ACHN (cell line): ENCODE measurements at regions not wholly inside any gene's neighbourhood (a gene's known extent, or its start where the extent isn't known, plus 50 kb on each side); places are given as distances from the start of the nearest gene placed in this dataset.
"Not testable (repeated sequence)": the region's sequence is repeated elsewhere in the genome, so short reads cannot be mapped to it uniquely, and the experiment has no call there.

Experiments used
- DNase-seq: peaks from one replicate; pipeline ENCODE4 v3.0.0-alpha.2; 2015
- in situ Hi-C: cut with HindIII; loops from 2 replicates; pipeline ENCODE4 v1.10.0; 2017; ENCODE audit warnings: low sequenced_read_pairs, low pct_ligation_motif_present, low pct_unique_long_range_greater_than_20kb

DNA sequence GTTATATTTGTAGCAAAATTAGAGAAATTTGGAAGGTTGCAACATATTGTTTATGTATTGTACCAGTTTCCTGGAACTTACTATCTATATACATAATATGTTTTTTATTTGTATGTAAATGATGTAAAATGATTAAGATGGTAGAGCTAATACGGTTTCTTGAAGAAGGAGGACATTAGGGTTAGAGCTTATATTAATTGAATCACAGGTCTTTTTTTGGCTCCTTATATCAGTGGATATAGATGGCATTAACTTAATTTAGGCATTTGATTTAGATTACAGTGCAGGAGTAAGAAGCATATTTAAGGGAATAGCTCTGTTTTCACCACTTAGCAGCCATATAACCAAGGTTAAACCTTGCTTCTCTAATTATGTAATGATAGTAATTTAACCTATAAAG, 357.7 kb downstream of the USP25 start:
- in situ Hi-C loops, result no loop called here
- no peak for DNase-seq

DNA sequence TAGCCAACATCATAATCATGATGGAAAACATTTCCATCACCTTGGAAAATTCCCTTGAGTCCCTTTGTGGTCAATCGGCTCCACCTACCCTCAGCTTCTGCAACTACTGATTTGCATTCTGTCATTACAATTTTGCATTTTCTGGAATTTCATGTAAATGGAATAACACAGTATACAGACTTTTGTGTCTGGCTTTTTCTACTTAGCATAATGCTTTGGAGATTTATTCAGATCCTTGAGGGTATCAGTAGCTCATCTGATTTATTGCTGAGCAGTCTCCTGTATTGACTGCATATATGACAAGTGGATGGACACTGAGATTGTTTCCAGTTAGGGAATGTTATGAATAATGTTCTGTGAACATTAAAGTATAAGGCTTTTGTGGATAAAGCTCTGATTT, 358.3 kb downstream of the USP25 start:
- in situ Hi-C loops, result no loop called here

DNA sequence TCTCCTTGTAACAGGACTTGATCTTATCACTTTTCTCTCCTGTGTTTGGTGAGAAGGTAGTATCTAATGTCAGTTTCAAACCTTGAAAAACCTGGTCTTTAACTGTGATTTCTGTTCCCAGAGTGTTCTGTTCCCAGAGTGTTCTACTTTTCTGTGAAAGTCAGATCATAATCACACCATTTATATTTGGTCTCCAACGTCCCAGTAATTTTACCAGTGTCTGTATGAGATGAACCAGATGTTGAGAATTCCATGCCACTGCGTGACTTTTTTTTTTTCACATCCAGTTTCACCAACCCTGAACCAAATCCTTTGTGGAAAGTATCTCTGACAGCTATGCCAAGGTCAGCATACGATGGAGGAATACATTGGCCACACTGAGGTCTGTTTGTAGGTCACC, 365.2 kb downstream of the USP25 start:
- no peak for DNase-seq
- in situ Hi-C loops, result no loop called here

More for the DNA sequence above, 358.3 kb downstream of the USP25 start:
- no peak for DNase-seq

DNA sequence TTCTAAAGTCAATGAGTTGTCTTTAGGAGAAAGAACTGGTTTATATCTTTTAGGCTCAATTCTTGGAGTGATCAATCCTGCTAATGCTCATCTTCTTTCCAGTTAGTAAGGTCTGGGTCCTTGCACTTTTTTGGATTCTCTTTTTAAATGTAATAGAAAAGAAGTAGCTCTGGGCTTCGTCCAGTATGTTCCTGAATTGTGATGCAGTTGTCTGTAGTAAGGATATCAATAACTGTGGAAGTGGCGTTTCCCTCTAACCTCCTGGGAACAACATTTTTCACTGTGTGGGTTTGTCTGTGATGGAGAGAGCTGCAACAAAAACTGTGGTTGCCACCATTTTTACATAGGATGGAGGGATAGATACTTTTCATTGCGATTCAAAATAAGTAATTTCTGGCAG, 367.2 kb downstream of the USP25 start:
- no peak for DNase-seq
- in situ Hi-C loops, result no loop called here

DNA sequence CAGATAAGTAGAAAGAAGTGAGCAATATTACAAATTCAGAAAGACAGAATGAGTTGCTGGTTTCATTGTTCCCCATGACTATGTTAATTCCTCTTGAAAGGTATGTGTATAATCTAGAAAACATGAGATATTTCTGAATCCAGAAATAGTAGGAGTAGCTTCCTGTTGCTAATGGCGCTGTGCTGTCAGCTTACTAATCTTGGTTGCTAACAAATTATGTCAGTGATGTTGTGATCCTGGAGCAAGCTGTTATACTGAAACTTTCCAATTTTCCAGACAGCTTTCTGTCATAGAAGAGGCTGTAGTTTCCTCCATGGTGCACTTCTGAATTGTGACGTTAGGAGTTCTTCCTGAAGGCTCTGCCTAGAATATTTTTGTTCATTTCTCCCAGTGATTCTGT, 372.3 kb downstream of the USP25 start:
- in situ Hi-C loops, result no loop called here
- DNase-seq, result no peak

DNA sequence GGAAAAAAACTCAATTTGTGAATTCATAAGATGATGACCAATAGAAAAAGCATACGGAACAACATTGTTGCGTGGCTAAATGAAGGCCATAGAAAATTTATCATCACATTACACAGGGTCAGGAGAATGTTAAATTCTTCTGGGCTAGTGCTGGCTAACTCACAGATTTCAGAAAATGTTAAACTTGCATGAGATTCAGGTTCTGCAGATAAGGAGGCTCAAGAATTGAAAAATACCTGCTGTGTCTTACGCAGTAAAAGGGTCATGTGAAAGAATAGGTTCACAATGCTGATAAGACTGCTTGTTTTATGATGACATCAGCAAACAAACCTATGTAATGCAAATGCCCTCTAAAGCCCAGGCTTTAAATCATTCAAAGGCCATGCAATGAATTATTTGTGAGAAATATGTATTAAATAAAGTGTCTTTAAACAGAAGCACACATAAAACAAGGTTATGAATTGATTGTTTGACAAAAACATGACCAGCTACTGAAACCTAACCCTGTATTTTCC, 378.8 kb downstream of the USP25 start:
- in situ Hi-C loops, result no loop called here
- no peak for DNase-seq

DNA sequence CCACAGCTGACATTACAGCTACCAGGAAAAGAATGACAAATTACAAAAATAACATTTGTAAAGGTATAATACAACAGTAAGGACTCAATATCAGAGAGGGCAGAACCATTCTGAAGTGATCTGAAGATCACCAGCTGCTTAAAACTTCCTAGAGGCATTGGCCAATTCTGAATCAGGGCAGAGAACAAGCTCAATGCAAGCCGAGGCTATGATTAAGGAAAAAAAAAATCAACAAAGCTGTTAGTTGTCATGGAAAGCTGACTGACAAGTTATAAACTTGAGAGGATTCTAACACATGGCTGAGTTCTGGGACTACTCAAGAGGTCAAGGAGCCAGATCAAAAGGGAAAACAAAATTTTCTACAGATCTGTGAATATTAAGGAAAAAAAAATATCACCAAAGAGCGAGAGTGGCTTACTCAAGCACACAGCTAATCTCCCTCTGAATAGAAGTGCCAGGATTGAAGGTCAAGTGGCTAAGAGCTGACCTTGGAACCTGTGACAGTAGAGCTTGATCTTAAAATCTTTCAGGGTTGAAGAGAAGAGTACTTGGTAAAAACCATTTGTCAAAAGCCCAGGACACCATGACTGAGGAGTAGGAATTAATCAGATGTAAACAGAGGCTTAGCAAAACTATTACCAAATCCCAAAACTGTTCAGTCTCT, 383.4 kb downstream of the USP25 start:
- in situ Hi-C loops, result no loop called here
- DNase-seq, result no peak

DNA sequence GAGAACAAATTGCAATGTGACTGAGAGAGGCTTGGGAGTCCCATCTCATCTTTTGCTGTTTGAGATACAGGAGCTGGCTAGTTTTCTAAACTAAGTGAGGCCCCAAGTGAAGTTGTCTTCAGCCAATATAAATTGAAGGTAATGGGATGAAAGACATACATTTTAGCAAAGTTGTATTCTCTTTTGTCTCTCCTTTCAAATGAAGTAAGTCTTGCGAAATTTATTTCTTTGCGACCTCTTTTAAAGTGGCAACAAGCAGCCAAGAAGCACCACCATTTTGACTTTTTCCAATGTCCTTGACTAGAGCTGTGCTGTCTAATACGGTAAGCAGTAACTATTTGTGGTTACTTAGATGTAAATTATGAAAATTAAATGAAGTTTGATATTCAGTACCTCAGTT, 385.7 kb downstream of the USP25 start:
- no peak for DNase-seq
- in situ Hi-C loops, result no loop called here

DNA sequence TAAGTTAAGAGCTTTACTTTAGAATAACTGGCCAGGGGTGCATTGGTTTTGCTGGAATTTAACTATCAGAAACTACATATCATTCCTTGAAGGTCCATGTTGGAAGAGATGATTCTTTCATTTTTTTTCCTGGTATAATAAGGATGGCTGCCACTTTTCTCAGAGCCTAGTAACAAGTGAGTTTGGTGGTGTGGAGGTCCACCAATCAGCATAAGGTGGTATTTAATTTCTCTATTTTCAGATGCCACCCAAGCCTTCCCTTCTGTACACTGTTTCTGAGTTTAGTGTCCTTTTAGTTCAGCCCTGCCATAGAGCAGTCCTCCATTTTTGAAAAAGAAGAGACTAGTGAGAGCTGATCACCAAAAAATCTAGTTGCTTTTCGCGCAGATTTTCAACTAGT, 386.3 kb downstream of the USP25 start:
- DNase-seq, result no peak
- in situ Hi-C loops, result no loop called here

DNA sequence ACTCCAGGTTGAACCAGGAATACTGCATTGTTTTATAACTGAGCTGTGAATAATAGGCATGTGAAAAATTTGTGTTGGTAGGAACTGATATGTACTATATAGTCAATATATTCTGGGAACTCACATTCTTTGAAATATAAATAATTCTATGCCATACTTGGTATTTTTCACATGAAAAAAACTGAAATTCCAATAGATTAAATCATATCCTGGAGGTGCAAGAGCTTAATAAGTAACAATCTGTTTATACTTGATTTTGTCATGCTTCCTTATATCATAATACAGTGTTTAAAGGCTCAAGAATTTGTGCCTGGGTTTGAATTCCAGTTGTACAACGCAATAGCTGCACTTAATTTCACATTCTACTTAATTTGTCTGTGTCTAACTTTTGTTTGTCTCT, 387.0 kb downstream of the USP25 start:
- peak; percentile 58 for DNase-seq
- in situ Hi-C loops, result no loop called here

DNA sequence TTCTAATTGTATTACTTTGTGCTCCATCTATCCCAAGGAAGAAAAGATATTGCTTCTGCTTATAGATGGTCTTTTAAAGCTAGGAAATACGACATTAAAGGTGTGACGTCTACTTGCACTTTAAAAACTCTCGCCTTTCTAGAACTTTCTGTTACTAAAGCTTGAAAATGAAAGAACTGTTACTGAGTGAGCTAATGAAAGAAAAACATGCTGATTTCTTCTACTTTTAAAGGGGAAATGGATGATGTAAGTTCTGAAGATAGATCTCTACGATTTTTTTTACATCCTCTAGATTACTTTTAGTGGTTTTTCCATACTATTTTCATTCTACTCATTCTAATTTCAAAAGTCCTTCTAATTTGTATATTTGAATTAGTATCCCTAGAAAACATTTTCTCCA, 387.5 kb downstream of the USP25 start:
- DNase-seq, result no peak
- in situ Hi-C loops, result no loop called here

DNA sequence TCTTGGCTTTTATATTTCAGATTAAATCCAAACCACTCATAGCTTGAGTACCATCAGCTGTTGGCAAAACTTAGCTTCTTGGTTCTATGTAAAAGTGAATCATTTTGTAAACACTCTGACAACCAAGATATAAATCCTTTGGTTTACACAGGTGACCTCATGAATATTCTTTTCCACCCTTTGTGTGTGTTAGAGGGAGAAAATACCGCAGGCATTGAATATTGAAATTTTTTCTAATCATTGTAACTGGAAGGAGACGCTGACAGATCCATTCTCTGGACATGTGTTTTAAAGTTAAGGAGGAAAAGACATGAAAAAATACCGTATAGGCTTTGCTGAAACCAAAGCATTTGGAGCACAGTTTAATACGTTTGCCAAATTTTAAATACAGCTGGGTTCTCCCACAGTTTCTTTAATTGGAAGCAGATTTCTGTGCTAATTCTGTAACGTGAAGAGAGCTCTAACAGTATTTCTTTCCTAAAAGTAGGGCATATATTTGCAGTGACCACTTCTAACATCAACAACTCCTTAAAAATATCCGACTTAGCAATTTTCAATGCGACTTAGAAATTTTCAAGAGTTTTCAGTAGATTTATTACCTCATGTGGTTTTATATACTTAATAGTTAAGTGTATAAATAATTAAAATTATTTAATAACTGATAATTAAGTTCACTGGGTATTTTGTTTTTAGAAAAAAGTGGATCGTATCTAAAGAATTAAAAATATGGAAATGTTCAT, 388.2 kb downstream of the USP25 start:
- in situ Hi-C loops, result no loop called here
- no peak for DNase-seq

DNA sequence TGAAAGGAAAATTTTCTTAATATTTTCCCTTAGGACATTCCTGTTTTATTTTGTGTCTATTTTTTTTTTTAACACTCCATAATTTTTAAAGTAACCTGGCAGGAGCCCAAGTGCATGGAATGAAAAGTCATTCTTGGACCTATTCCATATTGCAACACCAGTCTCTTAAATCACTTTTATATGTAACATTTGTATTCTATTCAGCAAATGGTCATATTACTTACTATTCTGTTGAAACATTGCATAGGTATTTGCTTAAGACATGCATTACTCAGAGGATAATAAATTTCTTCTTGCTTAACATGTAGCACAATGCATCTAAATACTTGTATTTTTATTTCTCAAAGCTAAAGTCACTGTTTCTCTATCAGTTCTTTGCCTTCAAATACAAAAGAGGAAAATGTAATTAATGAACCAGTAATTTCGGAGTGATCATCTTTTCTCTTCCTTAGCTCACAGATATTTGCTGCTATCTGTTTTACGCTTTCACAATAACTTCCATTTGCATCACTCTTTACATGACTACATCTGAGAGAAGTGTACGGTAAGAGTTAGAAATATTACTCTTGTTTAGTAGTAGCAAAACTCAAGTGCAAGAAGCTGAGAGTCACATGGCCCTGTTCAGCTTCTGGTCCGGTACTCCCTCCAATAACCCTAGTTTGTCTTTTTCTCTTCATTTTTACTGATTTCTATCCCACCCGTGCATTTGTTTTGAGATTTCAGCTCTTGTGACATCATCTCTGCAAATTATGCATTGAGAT, 394.8 kb downstream of the USP25 start:
- DNase-seq, result no peak

DNA sequence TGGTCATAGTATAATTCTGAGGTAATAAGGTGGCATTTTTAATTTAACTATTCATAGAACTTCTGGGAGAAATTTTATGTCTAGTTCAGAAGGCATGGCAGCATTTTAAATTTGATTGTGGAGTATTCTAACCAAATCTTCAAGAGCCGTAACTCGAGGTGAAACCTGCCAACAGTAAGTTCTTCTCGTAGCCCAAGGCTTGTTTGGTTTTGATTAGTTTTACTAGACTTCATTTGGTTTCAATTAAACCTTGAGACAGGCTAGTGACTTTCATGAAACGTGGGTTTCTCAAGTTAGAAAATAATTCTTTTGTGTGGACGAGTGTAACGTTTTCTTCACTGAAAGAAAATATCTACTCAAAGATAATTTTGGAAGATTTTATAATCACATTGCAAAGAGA, 395.5 kb downstream of the USP25 start:
- in situ Hi-C loops, result no loop called here
- no peak for DNase-seq

More for the DNA sequence above, 394.8 kb downstream of the USP25 start:
- in situ Hi-C loops, result no loop called here

DNA sequence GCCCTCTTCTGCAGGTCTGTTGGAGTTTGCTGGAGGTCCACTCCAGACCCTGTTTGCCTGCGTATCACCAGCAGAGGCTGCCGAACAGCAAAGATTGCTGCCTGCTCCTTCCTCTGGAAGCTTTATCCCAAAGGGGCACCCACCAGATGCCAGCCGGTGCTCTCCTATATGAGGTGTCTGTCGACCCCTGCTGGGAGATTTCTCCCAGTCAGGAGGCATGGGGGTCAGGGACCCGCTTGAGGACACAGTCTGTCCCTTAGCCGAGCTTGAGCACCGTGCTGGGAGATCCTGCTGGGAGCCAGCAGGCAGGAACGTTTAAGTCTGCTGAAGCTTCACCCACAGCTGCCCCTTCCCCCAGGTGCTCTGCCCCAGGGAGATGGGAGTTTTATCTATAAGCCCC, 402.7 kb downstream of the USP25 start:
- DNase-seq, in situ Hi-C loops: not testable (repeated sequence)

DNA sequence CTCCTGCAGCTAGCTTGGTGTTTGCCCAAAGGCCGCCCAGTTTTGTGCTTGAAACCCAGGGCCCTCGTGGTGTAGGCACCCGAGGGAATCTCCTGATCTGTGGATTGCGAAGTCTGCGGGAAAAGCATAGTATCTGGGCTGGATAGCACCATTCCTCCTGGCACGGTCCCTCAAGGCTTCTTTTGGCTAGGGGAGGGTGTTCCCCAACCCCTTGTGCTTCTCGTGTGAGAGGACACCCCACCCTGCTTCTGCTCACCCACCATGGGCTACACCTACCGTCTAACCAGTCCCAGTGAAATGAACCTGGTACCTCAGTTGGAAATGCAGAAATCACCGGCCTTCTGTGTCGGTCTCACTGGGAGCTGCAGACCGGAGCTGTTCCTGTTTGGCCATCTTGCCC, 403.5 kb downstream of the USP25 start:
- in situ Hi-C loops, result no loop called here
- no peak for DNase-seq

DNA sequence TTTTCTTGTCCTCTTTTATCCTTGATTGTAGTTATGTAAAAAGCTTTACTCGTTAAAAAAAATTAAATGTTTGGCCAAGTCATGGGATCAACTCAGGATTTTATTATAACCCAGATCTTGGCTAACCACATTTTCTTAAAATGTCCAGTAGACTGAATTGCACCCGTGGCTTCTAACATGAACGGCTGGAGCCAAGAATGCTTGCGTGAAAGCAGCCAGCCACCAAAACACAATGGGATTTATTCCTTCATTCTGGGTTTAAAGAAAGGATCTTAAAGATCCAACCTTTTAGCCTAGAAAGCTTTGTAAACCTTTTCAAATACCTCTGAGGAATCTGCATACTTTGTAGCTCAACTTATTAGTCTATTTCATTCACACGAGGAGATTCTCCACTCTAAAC, 404.4 kb downstream of the USP25 start:
- no peak for DNase-seq
- in situ Hi-C loops, result no loop called here

DNA sequence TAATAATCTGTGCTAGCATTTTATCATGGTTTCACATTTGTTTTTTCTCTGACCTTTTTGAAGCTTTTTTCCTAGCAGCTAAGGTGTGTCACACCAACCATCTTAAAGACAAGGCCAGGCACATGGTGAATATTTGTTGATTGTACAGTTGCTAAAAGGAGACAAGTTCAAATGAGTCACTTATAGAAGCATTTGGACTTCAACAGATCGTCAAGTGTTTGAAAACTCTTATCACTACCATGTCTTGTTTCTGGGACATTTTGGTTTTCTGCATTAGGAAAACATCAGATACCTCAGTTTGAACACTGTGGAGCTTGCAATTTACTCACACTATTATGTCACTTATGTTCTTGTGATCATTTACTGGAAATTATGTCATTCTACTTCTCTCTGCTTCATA, 407.3 kb downstream of the USP25 start:
- in situ Hi-C loops, result no loop called here
- DNase-seq, result no peak

DNA sequence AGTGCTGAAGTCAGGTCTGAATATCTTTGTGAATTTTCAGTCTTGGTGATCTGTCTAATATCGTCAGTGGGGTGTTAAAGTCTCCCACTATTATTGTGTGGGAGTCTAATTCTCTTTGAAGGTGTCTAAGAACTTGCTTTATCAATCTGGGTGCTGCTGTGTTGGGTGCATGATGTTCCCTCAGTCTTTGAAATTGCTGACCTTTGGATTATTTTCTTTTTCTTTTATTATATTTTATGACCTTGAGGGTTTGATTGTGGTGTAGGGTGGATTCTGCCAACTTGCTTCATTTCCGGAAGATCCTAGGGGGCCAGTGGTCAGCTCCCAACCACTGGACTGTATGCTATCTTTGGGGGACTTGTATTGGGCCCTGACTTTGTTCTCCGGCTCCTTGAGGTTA, 415.3 kb downstream of the USP25 start:
- no peak for DNase-seq
- in situ Hi-C loops, result no loop called here
